ENCODE measurements at regions not wholly inside any gene's neighbourhood (a gene's known extent, or its start where the extent isn't known, plus 50 kb on each side); places are given as distances from the start of the nearest gene placed in this dataset.
A peak's percentile ranks its signal among the peaks of the same experiment; 100 is the strongest.

- peaks cover 4% of the 10 kb centered on the region for H3K4me1 ChIP-seq (ENCODE audit: insufficient read depth)
- H3K36me3 ChIP-seq: no peaks in the 10 kb centered on the region
- no peaks in the 10 kb centered on the region for H3K9me3 ChIP-seq
- WGBS, 3 donors: 20 to 32% (median 28%) methylated on average over 4 of the region's 4 CpGs
- TF ChIP-seq EP300 (IDR thresholded peaks at IDR 0.05): no peak
- TF ChIP-seq POLR2A (IDR thresholded peaks at IDR 0.05): no peak
- TF ChIP-seq, protein P1, sequence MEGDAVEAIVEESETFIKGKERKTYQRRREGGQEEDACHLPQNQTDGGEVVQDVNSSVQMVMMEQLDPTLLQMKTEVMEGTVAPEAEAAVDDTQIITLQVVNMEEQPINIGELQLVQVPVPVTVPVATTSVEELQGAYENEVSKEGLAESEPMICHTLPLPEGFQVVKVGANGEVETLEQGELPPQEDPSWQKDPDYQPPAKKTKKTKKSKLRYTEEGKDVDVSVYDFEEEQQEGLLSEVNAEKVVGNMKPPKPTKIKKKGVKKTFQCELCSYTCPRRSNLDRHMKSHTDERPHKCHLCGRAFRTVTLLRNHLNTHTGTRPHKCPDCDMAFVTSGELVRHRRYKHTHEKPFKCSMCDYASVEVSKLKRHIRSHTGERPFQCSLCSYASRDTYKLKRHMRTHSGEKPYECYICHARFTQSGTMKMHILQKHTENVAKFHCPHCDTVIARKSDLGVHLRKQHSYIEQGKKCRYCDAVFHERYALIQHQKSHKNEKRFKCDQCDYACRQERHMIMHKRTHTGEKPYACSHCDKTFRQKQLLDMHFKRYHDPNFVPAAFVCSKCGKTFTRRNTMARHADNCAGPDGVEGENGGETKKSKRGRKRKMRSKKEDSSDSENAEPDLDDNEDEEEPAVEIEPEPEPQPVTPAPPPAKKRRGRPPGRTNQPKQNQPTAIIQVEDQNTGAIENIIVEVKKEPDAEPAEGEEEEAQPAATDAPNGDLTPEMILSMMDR (IDR thresholded peaks at IDR 0.05): no peak
- intact Hi-C loops (cut with DNase I): no loop called here
- H3K4me3 ChIP-seq: peak overlapping the region; percentile 6
- H3K27me3 ChIP-seq: no peaks in the 10 kb centered on the region
- no peak for DNase-seq
- no peak overlapping the region for H3K27ac ChIP-seq
Observed at GRCh38 chr9:80158554-80159170, 586.9 kb downstream of the TLE4 start.

DNA sequence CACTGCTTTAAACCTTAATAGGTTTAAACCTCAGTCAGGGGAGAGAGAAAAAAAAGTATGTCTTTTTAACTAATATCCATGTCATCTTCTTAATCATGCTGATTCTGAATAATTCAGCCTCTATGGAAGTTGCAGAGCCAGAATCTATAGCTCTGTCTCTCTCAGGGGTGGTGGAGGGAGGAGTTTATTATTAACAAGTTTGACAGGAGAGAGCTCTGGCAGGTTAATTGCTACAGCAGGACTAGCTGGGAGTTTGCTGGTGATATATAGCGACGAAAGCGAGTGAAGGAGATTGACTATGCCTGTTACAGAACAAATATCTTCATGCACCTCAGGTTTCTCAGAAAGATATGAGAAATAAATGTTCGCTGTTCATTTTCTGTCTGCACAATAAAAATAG lies 586.4 kb downstream of the TLE4 start:
- no peaks in the 10 kb centered on the region for H3K9me3 ChIP-seq
- H3K27me3 ChIP-seq: no peaks in the 10 kb centered on the region
- 21 to 26% (median 25%) methylated on average over 4 of the region's 4 CpGs for WGBS, 3 donors
- peak overlapping the region; percentile 6 for H3K4me3 ChIP-seq
- intact Hi-C loops (cut with DNase I): no loop called here
- DNase-seq: no peak
- H3K27ac ChIP-seq: no peak overlapping the region
- H3K36me3 ChIP-seq: no peaks in the 10 kb centered on the region
- TF ChIP-seq POLR2A (IDR thresholded peaks at IDR 0.05) (no peak), EP300 (IDR thresholded peaks at IDR 0.05) (no peak)
- TF ChIP-seq, protein P1 (IDR thresholded peaks at IDR 0.05): no peak
- peaks cover 4% of the 10 kb centered on the region for H3K4me1 ChIP-seq (ENCODE audit: insufficient read depth)

- TF ChIP-seq, protein P1 (IDR thresholded peaks at IDR 0.05): no peak
- no peak for TF ChIP-seq POLR2A (IDR thresholded peaks at IDR 0.05)
- TF ChIP-seq EP300 (IDR thresholded peaks at IDR 0.05): no peak
- no peaks in the 10 kb centered on the region for H3K36me3 ChIP-seq
Observed at GRCh38 chr9:80157561-80157983, 585.8 kb downstream of the TLE4 start.

DNA sequence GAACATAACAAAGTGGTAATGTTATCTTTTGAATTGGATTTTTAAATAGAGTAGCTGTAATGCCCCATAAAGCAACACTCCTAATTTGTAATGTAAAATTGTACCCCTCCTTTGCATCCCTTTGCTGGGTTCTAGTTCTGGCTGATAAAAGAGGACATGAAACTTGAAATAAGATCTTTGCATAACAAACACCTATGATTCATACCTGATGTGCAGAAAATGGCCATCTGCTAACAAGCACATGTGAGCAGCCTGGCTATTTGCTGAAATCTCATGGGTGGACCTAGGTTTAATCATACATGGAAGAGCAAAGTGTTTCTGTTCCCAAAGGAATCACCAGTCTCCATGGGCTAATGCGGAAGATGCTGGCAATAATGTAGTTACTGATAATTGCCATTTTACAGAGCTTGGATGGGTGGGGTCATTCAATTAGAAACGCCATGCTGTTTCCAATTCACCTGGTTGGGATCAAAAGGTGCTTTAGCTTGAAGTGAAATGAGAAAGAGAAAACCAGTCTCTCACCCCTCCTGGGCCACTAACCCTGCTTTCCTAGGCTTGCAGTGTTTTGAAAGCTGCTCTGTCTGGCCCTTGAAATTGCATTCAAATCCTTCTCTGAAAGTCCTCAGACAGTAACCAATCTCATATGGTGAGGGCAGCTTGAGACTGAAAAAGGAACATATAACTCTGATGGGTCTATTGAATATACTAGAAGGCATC lies 585.1 kb downstream of the TLE4 start:
- WGBS, 3 donors: 74 to 88% (median 88%) methylated on average over 2 of the region's 2 CpGs
- TF ChIP-seq EP300 (IDR thresholded peaks at IDR 0.05): no peak
- TF ChIP-seq, protein P1 (IDR thresholded peaks at IDR 0.05): no peak
- no peak for TF ChIP-seq POLR2A (IDR thresholded peaks at IDR 0.05)
- H3K36me3 ChIP-seq: no peaks in the 10 kb centered on the region
- no peaks in the 10 kb centered on the region for H3K9me3 ChIP-seq
- H3K4me1 ChIP-seq (ENCODE audit: insufficient read depth): peaks cover 4% of the 10 kb centered on the region
- no peaks in the 10 kb centered on the region for H3K27me3 ChIP-seq
- no peak overlapping the region for H3K27ac ChIP-seq
- intact Hi-C loops (cut with DNase I): no loop called here
- DNase-seq: no peak
- no peak overlapping the region for H3K4me3 ChIP-seq

More at GRCh38 chr9:80157561-80157983, 585.8 kb downstream of the TLE4 start:
- 4 to 9% (median 4%) methylated on average over 4 of the region's 4 CpGs for WGBS, 3 donors
- peaks cover 4% of the 10 kb centered on the region for H3K4me1 ChIP-seq (ENCODE audit: insufficient read depth)
- no peaks in the 10 kb centered on the region for H3K27me3 ChIP-seq
- intact Hi-C loops (cut with DNase I): no loop called here
- DNase-seq: no peak
- H3K9me3 ChIP-seq: no peaks in the 10 kb centered on the region
- no peak overlapping the region for H3K27ac ChIP-seq
- H3K4me3 ChIP-seq: no peak overlapping the region
